ENCODE measurements at regions not wholly inside any gene's neighbourhood (a gene's known extent, or its start where the extent isn't known, plus 50 kb on each side); places are given as distances from the start of the nearest gene placed in this dataset.

GRCh38 chr22:22158965-22159364, 85.6 kb upstream of the VPREB1 start:
- Histone ChIP-seq H3K79me1 (ENCODE audit: low read depth, low read length) (no peaks in the 10 kb centered on the region), H3K79me2 (ENCODE audit: control insufficient read depth in 1 of 2, insufficient read depth in 2 of 2, low read length in 2 of 2) (no peaks in the 10 kb centered on the region), H4K91ac (replicated peaks; ENCODE audit: insufficient read length, low read length) (no peak overlapping the region), H2BK12ac (ENCODE audit: low read depth, low read length) (no peak overlapping the region), H3K36me3 (ENCODE audit: control insufficient read depth in 2 of 4, insufficient read depth in 4 of 4, low read length in 3 of 4) (no peaks in the 10 kb centered on the region), H4K8ac (ENCODE audit: extremely low read depth, insufficient read depth, low read length) (no peak overlapping the region), H4K20me1 (replicated peaks in 1 of 2; ENCODE audit: control insufficient read depth in 1 of 2, insufficient read depth in 2 of 2, low read length in 2 of 2) (peaks cover 2% of the 10 kb centered on the region in 2 experiments), H3K4me2 (ENCODE audit: insufficient read depth in 1 of 2, low read depth in 2 of 2, low read length in 2 of 2) (no peak overlapping the region), H3K4me3 (ENCODE audit: extremely low read depth in 1 of 4, insufficient read depth in 2 of 4, low read depth in 3 of 4, low read length in 4 of 4) (no peak overlapping the region), H4K5ac (ENCODE audit: insufficient read length, low read depth, low read length) (no peak overlapping the region), H2BK120ac (replicated peaks; ENCODE audit: low read depth, low read length) (no peak overlapping the region), H3K9ac (replicated peaks in 1 of 4; ENCODE audit: extremely low read depth in 1 of 4, low read depth in 3 of 4, low read length in 3 of 4) (no peak overlapping the region), H3K18ac (ENCODE audit: extremely low read depth, low read length) (no peak overlapping the region), H3K9me3 (ENCODE audit: insufficient read depth in 2 of 2, low read depth in 1 of 2, low read length in 1 of 2) (0 out of 4 replicates have a peak, but pooled peaks cover 2 to 3% of the 10 kb centered on the region in 2 experiments), H3K23me2 (ENCODE audit: low read depth, low read length) (no peaks in the 10 kb centered on the region), H2BK5ac (ENCODE audit: low read depth, low read length) (no peak overlapping the region), H3K27me3 (replicated peaks in 1 of 4; ENCODE audit: control insufficient read depth in 3 of 4, extremely low read depth in 1 of 4, insufficient read depth in 3 of 4, low read length in 3 of 4) (peaks cover 68 to 81% (median 76%) of the 10 kb centered on the region in 4 experiments), H3K4ac (replicated peaks; ENCODE audit: insufficient read length, low read depth, low read length) (no peak overlapping the region), H3K4me1 (replicated peaks in 1 of 4; ENCODE audit: control insufficient read depth in 3 of 4, insufficient read depth in 4 of 4, low read length in 3 of 4) (no peaks in the 10 kb centered on the region), H2BK15ac (ENCODE audit: low read length) (no peak overlapping the region), H3K56ac (replicated peaks; ENCODE audit: insufficient read length, low read depth, low read length) (no peak overlapping the region), H3K14ac (ENCODE audit: insufficient read length) (no peak overlapping the region), H3K27ac (ENCODE audit: low read depth, low read length) (no peak overlapping the region), H2AFZ (ENCODE audit: low read length) (no peak overlapping the region), H2BK20ac (ENCODE audit: low read length) (no peak overlapping the region), H3K23ac (ENCODE audit: insufficient read length) (no peak overlapping the region), H2AK5ac (ENCODE audit: low read depth, low read length) (no peak overlapping the region)
- 32% methylated on average over 3 of the region's 3 CpGs; no CpG with 5 or more reads in 1 of the 2 experiments for WGBS, 2 experiments (ENCODE audit: extremely low coverage in 1 of 2, insufficient coverage in 1 of 2, insufficient read length in 1 of 2, insufficient replicate concordance in 2 of 2, low coverage in 1 of 2, low lambda C conversion rate in 2 of 2, missing lambda C conversion rate in 1 of 2)
- FAIRE-seq = no peak
- ChIA-PET POLR2A (ENCODE audit: partially characterized antibody) (no interaction called here), CTCF (ENCODE audit: partially characterized antibody) (interaction anchor here (0.6 to 2.4 kb wide), 2 partner anchors 9 to 43 kb away, joined by 3 to 19 read pairs; no protein-coding TSS in a partner anchor)
- DNase-seq (ENCODE audit: low read depth in 1 of 2, low spot score in 2 of 2) = no peak
- no peak for TF ChIP-seq HDAC6 (IDR thresholded peaks at IDR 0.05; ENCODE audit: low read depth, low read length)
- no peak for TF ChIP-seq SP4 (IDR thresholded peaks at IDR 0.05; ENCODE audit: low read length)
- no peak for TF ChIP-seq ASH2L (IDR thresholded peaks at IDR 0.05; ENCODE audit: low read length)
- TF ChIP-seq BACH1 (IDR thresholded peaks at IDR 0.05; ENCODE audit: low read length) = no peak
- TF ChIP-seq CEBPB (IDR thresholded peaks at IDR 0.05; ENCODE audit: low read depth, low read length) = no peak
- TF ChIP-seq SRF (IDR thresholded peaks at IDR 0.05; ENCODE audit: low read depth, low read length) = no peak
- no peak for TF ChIP-seq PHF8 (conservative IDR thresholded peaks at IDR 0.05; ENCODE audit: low read depth, low read length)
- no peak for TF ChIP-seq RNF2 (IDR thresholded peaks at IDR 0.05; ENCODE audit: borderline replicate concordance, low read depth, low read length, missing control alignments, poor library complexity, severe bottlenecking)
- no peak for TF ChIP-seq BCL11A (IDR thresholded peaks at IDR 0.05; ENCODE audit: low read depth in 2 of 2, low read length in 2 of 2)
- no peak for TF ChIP-seq SAP30 (IDR thresholded peaks at IDR 0.05; ENCODE audit: insufficient read depth, insufficient replicate concordance, low read length)
- TF ChIP-seq CTBP2 (IDR thresholded peaks at IDR 0.05; ENCODE audit: borderline replicate concordance, insufficient read depth, insufficient read length, low read length) = no peak
- TF ChIP-seq JUN (IDR thresholded peaks at IDR 0.05; ENCODE audit: low read depth, low read length) = no peak
- no peak for TF ChIP-seq TCF12 (IDR thresholded peaks at IDR 0.05; ENCODE audit: low read depth, low read length)
- TF ChIP-seq SIRT6 (IDR thresholded peaks at IDR 0.05; ENCODE audit: low read length) = no peak
- TF ChIP-seq NRF1 (IDR thresholded peaks at IDR 0.05; ENCODE audit: low read depth, low read length) = no peak
